Esophagus (tissue), 2 donors: ENCODE measurements at regions not wholly inside any gene's neighbourhood (a gene's known extent, or its start where the extent isn't known, plus 50 kb on each side); places are given as distances from the start of the nearest gene placed in this dataset.
"Not testable (repeated sequence)": the region's sequence is repeated elsewhere in the genome, so short reads cannot be mapped to it uniquely, and the experiment has no call there.

Source experiments
- H3K27ac ChIP-seq, 2 donors: one replicate each; pipeline ENCODE4 v1.5.1; 2013; ENCODE audit warnings: low read depth in 2 of 2, mild to moderate bottlenecking in 2 of 2, inconsistent platforms in 1 of 2, low read length in 1 of 2, moderate library complexity in 1 of 2
- H3K27me3 ChIP-seq, 2 donors: one replicate each; pipeline ENCODE4 v1.6.1; 2013; ENCODE audit warnings: low read length in 2 of 2, control low read depth in 1 of 2, mild to moderate bottlenecking in 1 of 2; ENCODE audit not compliant: insufficient read depth in 2 of 2, control insufficient read depth in 1 of 2
- H3K36me3 ChIP-seq, 2 donors: one replicate each; pipeline ENCODE4 v1.6.1; 2013; ENCODE audit warnings: low read length in 1 of 2; ENCODE audit not compliant: control insufficient read depth in 2 of 2, insufficient read depth in 2 of 2
- H3K4me1 ChIP-seq, 2 donors: one replicate each; pipeline ENCODE4 v1.6.1; 2013; ENCODE audit warnings: low read length in 1 of 2; ENCODE audit not compliant: control insufficient read depth in 2 of 2, insufficient read depth in 2 of 2
- H3K4me3 ChIP-seq, 2 donors: one replicate each; pipeline ENCODE4 v1.5.1; 2013; ENCODE audit warnings: low read length in 2 of 2, mild to moderate bottlenecking in 2 of 2, low read depth in 1 of 2, moderate library complexity in 1 of 2
- H3K9me3 ChIP-seq, 2 donors: one replicate each; pipeline ENCODE4 v1.6.1; 2013; ENCODE audit warnings: mild to moderate bottlenecking in 2 of 2, low read depth in 1 of 2, low read length in 1 of 2, moderate library complexity in 1 of 2; ENCODE audit not compliant: control insufficient read depth in 2 of 2, insufficient read depth in 1 of 2
- WGBS, 2 donors: extraction: QIAGEN DNeasy Blood & Tissue Kit; methylation state at CpG; one replicate each; pipeline ENCODE4 v1.1.7; 2013; 5-methylcytosine and 5-hydroxymethylcytosine counted together
- donor health status: healthy with polysubstance abuse.
- donor health status: Bipolar disorder and iron deficiency.

DNA sequence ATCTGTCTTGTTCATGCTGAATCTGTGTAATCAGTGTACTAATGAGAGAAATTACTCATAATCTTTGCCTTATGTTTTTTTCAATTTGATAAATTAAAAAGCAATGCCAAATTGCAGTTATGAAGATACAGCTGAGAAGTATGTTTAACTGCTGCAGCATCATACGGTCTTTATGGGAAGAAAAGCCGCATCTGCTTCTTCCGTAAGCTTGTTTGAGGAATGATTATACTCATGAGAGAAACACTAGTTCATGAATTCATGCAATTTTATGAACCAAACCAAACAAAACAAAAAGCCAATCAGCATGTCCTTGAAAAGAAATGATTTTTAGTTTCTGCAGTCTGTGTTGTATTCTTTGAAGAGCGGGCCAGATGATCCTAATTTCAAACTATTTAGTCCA, 275.9 kb upstream of the ARHGEF26 start:
- Histone ChIP-seq H3K27me3 (no peaks in the 10 kb centered on the region), H3K9me3 (no peaks in the 10 kb centered on the region), H3K4me1 (no peaks in the 10 kb centered on the region), H3K4me3 (no peak overlapping the region), H3K36me3 (no peaks in the 10 kb centered on the region), H3K27ac (no peak overlapping the region)
- 83 to 87% methylated on average over 4 of the region's 4 CpGs for WGBS, 2 donors

DNA sequence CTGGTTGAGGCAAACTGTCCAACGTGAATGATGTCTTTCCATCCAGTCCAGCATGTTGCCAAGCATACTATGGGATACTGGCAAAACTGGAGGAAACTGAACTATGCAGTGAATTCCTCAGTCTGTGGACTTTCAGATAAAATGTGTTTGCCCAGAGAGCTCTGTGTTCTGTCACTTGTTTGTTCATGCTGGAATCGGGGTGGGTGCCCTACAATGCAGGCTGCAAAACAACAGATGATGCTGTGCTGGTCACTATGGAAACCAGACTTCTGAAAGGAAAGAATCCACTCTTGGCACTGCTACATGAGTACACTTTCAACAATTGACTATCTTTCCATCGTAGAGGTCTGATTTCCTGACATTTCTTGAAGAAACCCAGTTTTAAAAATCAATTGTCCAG, 272.5 kb upstream of the ARHGEF26 start:
- no peak overlapping the region for H3K27ac ChIP-seq
- no peak overlapping the region for H3K4me3 ChIP-seq
- no peaks in the 10 kb centered on the region for H3K36me3 ChIP-seq
- H3K27me3 ChIP-seq, result no peaks in the 10 kb centered on the region
- 49 to 56% methylated on average over 3 of the region's 3 CpGs for WGBS, 2 donors
- H3K4me1 ChIP-seq, result no peaks in the 10 kb centered on the region
- no peaks in the 10 kb centered on the region for H3K9me3 ChIP-seq

DNA sequence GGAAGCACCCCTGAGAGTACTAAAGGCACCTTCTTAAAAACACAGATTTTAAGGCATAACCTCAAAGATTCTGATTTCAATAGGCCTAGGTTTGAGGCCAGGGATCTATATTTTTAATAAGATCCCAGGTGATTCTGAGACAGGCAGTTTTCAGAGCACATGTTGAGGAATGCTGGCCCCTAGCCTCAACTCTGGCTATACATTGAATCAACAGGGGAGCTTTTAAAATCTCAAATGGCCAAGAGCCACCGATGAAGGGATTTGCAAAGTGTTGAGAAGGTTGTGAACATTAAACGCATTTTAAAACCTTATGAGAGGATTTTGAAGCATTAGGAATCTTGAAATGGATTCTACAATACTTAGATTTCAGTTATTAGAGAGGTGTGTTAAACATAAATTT, 268.8 kb upstream of the ARHGEF26 start:
- peaks cover 0 to 1% of the 10 kb centered on the region in 2 donors for H3K36me3 ChIP-seq
- no peak overlapping the region for H3K4me3 ChIP-seq
- H3K27me3 ChIP-seq, result no peaks in the 10 kb centered on the region
- no peaks in the 10 kb centered on the region for H3K4me1 ChIP-seq
- WGBS, 2 donors, result 66% methylated on average over 2 of the region's 2 CpGs
- no peak overlapping the region for H3K27ac ChIP-seq
- no peaks in the 10 kb centered on the region for H3K9me3 ChIP-seq

- Histone ChIP-seq H3K27ac (no peak overlapping the region), H3K4me3 (no peak overlapping the region), H3K9me3 (no peaks in the 10 kb centered on the region), H3K4me1 (no peaks in the 10 kb centered on the region), H3K36me3 (peaks cover 0 to 2% of the 10 kb centered on the region in 2 donors), H3K27me3 (no peaks in the 10 kb centered on the region)
- 71 to 74% methylated on average over 1 of the region's 1 CpG for WGBS, 2 donors
Observed at GRCh38 chr3:153853163-153853562, 268.0 kb upstream of the ARHGEF26 start.

- Histone ChIP-seq H3K27ac (no peak overlapping the region), H3K27me3 (no peaks in the 10 kb centered on the region), H3K4me3 (no peak overlapping the region), H3K4me1 (no peaks in the 10 kb centered on the region), H3K36me3 (peaks cover 0 to 2% of the 10 kb centered on the region in 2 donors), H3K9me3 (no peaks in the 10 kb centered on the region)
- 94 to 95% methylated on average over 1 of the region's 1 CpG for whole genome bisulfite sequencing, 2 donors
Observed at GRCh38 chr3:153855772-153856171, 265.4 kb upstream of the ARHGEF26 start.

DNA sequence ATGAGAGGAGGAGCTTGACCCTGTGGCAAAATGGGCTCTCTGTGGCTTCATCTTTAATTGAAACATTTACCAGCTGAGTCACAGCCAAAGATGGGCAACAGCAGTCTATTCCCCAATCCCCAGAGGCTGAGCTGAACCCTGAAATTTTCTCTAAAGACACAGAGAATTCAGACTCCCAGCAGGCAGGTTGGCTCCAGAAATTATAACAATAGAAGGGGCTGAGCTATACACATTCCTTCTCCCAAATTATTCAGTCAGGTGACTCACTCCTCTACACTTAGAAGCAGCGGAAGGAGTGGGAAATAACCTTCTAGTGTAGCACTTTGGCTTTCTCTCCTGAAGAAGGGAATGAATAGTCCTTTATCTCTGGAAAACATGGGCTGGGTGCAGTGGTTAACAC, 264.3 kb upstream of the ARHGEF26 start:
- WGBS, 2 donors, result 76 to 89% methylated on average over 1 of the region's 1 CpG
- Histone ChIP-seq H3K4me1 (no peaks in the 10 kb centered on the region), H3K36me3 (peaks cover 0 to 2% of the 10 kb centered on the region in 2 donors), H3K9me3 (no peaks in the 10 kb centered on the region), H3K4me3 (no peak overlapping the region), H3K27me3 (no peaks in the 10 kb centered on the region), H3K27ac (no peak overlapping the region)

DNA sequence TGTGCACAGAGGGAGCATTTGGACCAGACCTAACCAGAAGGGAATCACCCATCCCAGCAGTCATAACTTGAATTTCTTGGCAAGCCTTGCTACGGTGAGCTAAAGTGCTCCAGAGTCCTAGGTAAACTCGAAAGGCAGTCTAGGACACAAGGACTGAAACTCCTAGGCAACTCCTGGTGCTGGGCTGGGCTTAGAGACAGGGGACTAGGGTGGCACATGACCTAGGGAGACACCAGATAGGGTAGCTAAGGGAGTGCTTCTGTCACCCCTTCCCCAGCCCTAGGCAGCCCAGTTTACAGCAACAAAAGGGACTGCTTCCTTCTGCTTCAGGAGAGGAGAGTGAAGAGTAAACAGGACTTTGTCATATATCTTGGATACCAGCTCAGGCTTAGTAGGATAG, 256.4 kb upstream of the ARHGEF26 start:
- Histone ChIP-seq H3K36me3 (no peaks in the 10 kb centered on the region), H3K4me1 (no peaks in the 10 kb centered on the region), H3K4me3 (no peak overlapping the region), H3K27ac (no peak overlapping the region), H3K27me3 (no peaks in the 10 kb centered on the region), H3K9me3 (no peaks in the 10 kb centered on the region)
- WGBS, 2 donors, result 74 to 76% methylated on average over 2 of the region's 2 CpGs

- no peaks in the 10 kb centered on the region for H3K36me3 ChIP-seq
- no peaks in the 10 kb centered on the region for H3K9me3 ChIP-seq
- no peak overlapping the region for H3K27ac ChIP-seq
- H3K4me1 ChIP-seq, result no peaks in the 10 kb centered on the region
- no peaks in the 10 kb centered on the region for H3K27me3 ChIP-seq
- H3K4me3 ChIP-seq, result no peak overlapping the region
Observed at GRCh38 chr3:153866901-153867300, 254.3 kb upstream of the ARHGEF26 start.

DNA sequence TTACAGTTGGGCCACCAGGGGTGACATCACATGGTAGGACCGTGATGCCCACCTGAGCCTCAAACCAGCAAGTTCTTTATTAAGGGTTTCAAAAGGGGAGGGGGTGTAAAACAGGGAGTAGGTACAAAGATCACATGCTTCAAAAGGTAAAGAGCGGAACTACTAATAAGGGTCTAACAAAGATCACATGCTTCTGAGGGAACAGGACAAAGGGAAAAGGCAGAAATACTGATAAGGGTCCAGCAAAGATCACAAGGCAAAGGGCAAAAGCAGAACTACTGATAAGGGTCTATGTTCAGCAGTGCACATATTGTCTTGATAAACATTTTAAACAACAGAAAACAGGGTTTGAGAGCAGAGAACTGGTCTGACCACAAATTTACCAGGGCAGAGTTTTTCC, 246.8 kb upstream of the ARHGEF26 start:
- not testable (repeated sequence) for H3K27me3 ChIP-seq, H3K36me3 ChIP-seq, H3K27ac ChIP-seq, H3K9me3 ChIP-seq, H3K4me3 ChIP-seq, H3K4me1 ChIP-seq
- 79 to 82% methylated on average over 2 of the region's 2 CpGs for WGBS, 2 donors

DNA sequence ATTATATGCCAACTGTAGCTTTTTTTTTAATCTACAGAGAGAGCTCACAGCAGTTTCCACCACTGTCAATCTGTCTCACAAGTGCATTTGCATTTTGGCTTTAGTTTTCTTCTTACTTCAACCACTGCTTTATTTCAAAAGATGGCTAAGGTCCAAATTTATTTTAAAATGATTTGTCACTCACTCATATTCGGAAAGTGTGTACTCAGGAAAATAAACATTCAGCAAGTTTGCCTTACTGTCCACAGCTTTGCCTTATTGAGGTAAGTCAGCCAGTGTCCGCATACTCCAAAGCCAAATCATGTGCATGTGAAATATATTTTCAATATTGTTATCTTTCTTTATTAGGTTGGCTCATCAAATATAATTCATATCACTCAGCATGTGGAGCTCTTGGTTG, 240.7 kb upstream of the ARHGEF26 start:
- H3K36me3 ChIP-seq, result no peaks in the 10 kb centered on the region
- WGBS, 2 donors, result 58 to 61% methylated on average over 2 of the region's 2 CpGs
- H3K27ac ChIP-seq, result no peak overlapping the region
- H3K9me3 ChIP-seq, result no peaks in the 10 kb centered on the region
- no peaks in the 10 kb centered on the region for H3K27me3 ChIP-seq
- H3K4me3 ChIP-seq, result no peak overlapping the region
- H3K4me1 ChIP-seq, result no peaks in the 10 kb centered on the region
